Posterior cingulate gyrus (tissue), 11 donors: ENCODE measurements at regions not wholly inside any gene's neighbourhood (a gene's known extent, or its start where the extent isn't known, plus 50 kb on each side); places are given as distances from the start of the nearest gene placed in this dataset.
A peak's percentile ranks its signal among the peaks of the same experiment; 100 is the strongest.

ENCODE experiments used
- DNase-seq, 10 donors: peaks; one replicate each; pipeline versions ENCODE4 v3.0.0 to v3.0.0-alpha.2; 2020 to 2021; ENCODE audit warnings: mixed read lengths in 3 of 10
- intact Hi-C: fragments of 100-400 bp; cut with DNase I; formaldehyde crosslinking; loops from one replicate; pipeline ENCODE4 v1.15.1; 2023

GRCh38 chr6:91704531-91704930, 1117.7 kb upstream of the MAP3K7 start:
- intact Hi-C loops: no loop called here
- no peak for DNase-seq

- DNase-seq: no peak
- intact Hi-C loops: no loop called here
These were observed 1110.3 kb upstream of the MAP3K7 start for GRCh38 chr6:91697010-91697695.

DNA sequence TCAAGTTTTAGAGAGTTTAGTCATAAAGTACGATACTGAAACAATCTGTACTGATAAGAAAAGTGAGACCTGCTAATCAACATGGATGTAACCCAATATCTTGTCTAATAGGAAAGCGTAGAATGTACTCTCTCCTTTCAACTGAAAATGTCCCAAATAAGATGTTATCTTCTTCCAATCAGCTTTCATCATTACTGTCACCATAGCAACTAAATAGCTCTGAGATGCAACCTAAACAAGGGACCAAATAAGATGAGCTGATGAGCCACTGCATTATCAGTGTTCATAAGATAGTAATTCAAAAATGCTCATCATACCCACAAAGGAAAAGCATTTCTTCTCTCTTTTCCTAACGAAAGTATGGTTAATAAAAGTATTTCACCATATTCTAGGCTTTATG, 1108.3 kb upstream of the MAP3K7 start:
- DNase-seq: no peak

GRCh38 chr6:91694016-91694654, 1107.3 kb upstream of the MAP3K7 start:
- DNase-seq: no peak
- intact Hi-C loops: no loop called here

More for the DNA sequence above, 1108.3 kb upstream of the MAP3K7 start:
- intact Hi-C loops: no loop called here

GRCh38 chr6:91691449-91691848, 1104.6 kb upstream of the MAP3K7 start:
- DNase-seq: no peak

DNA sequence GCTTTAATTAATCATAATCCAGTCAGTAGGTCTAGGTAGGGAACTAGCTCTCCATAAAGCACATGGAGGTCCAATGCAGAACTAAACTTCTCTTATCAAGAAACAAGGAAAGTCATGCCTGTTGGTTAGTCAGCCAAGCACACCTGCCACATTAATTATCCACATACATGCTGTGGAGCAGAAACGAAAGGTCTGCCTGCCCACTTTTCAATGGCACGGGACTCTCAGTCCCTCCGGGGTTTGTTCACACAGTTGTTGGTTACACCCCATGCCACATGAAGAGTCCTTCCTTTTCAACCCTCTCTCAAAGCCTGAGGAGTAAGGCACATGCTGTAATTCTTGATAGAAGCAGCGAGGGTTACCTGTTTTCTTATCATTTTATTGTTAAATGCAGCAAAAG, 1096.4 kb upstream of the MAP3K7 start:
- intact Hi-C loops: no loop called here
- DNase-seq: no peak

More at GRCh38 chr6:91691449-91691848, 1104.6 kb upstream of the MAP3K7 start:
- intact Hi-C loops: no loop called here

- intact Hi-C loops: no loop called here
- DNase-seq: peak in 2 of 10 donors; percentile 41 to 47
These were observed 1094.4 kb upstream of the MAP3K7 start for GRCh38 chr6:91681296-91681695.

- DNase-seq: no peak
- intact Hi-C loops: no loop called here
These were observed 1092.0 kb upstream of the MAP3K7 start for GRCh38 chr6:91678679-91679446.

GRCh38 chr6:91672201-91672600, 1085.3 kb upstream of the MAP3K7 start:
- intact Hi-C loops: no loop called here
- DNase-seq: no peak

GRCh38 chr6:91669871-91670268, 1083.0 kb upstream of the MAP3K7 start:
- intact Hi-C loops: no loop called here
- peak in 1 of 10 donors; percentile 44 for DNase-seq

- intact Hi-C loops: no loop called here
- peak; percentile 14 to 90 (median 53) for DNase-seq
These were observed 1082.4 kb upstream of the MAP3K7 start for GRCh38 chr6:91669154-91669870.

DNA sequence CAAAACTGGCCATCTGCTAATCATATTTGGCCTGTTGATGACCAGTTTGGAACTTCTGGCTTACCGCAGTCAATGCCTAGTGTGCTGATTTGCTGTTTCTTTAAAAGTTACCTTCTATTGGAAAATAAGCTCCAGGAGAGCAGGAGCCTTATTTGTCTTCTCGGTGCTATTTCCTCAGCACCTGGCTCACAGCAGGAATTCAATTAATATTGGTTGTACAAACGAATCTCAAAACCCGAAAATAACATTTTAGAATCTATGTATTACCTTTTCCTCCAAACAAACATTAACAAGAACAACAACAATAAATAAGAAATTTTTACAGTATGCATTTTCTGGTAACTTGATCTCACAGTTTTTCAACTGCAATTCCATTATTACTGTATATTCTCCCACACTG, 1080.7 kb upstream of the MAP3K7 start:
- DNase-seq: no peak
- intact Hi-C loops: no loop called here

- no peak for DNase-seq
- intact Hi-C loops: no loop called here
These were observed 1077.6 kb upstream of the MAP3K7 start for GRCh38 chr6:91664327-91664959.

DNA sequence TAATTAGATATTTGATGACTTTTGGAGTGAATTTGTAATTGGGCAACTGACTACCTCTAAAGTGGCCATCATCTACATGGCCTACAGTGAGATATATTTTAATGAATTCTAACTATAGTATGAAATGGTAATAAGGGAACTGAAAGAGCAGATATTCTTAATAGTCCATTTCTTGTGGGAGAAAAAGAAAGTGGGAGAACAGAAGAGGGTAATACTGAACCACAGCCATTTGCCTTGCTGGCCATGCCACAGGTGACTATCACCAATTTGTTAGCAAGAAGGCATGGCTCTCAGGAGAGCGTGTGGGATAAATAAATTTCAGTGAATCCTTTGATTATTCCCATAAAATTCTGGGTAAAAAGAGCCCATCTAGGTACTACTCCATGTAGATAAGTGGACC, 1074.0 kb upstream of the MAP3K7 start:
- intact Hi-C loops: no loop called here
- DNase-seq: no peak

DNA sequence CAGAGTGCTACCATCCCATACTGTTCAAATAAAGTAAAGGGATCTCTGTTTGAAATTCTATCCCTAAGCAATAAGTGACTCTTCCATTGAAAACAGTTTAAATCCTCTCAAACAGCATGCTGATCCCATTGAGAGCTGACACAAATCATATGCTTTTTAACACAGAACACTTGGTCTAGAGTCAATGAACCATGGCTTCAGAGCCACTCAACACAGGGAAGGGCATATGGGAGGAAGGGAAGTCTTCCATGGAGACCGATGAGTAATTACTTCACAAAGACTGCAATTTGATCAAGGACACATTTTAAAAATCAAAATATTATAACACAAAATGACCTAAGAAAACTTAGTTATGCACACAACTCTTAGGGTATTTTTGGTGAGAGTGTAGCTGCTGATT, 1073.0 kb upstream of the MAP3K7 start:
- intact Hi-C loops: no loop called here
- DNase-seq: no peak

DNA sequence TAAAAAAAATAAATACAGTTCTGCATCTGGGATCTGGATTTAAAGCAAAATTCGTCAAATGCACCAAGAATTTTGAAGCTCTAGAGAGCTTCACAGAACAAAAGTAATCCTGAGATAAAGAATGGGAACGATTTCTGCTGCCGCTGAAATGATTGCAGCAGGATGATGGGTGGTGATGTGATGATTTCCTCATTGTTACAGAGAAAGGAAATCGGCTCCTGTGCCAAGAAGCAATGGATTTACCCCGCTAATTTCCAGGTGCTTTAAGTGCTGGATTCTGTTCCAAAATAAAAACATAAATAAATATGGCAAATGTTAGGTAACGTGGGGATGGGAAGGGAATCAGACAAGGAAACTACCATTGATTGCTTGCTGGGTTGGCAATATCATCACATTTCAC, 1067.9 kb upstream of the MAP3K7 start:
- intact Hi-C loops: no loop called here
- no peak for DNase-seq

DNA sequence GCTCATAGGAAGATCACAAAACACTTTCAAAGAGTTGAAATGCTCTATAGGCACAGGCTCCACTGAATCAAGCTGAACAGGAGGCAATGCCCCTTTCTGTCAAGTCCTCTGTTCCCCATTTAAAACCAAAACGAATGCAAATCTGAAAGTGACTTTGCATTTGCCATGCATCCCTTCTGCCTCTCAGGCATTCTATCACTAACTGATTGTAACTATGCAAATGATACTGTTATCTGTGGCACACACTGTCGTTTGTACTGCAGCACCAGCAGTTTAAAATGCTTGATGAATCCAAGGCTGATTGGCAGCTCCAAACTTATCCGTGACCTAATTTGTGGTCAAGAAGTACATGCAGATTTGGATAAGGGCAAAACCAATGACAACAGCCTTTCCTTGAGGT, 1067.5 kb upstream of the MAP3K7 start:
- DNase-seq: no peak
- intact Hi-C loops: no loop called here

GRCh38 chr6:91653895-91654294, 1067.0 kb upstream of the MAP3K7 start:
- DNase-seq: no peak
- intact Hi-C loops: no loop called here

DNA sequence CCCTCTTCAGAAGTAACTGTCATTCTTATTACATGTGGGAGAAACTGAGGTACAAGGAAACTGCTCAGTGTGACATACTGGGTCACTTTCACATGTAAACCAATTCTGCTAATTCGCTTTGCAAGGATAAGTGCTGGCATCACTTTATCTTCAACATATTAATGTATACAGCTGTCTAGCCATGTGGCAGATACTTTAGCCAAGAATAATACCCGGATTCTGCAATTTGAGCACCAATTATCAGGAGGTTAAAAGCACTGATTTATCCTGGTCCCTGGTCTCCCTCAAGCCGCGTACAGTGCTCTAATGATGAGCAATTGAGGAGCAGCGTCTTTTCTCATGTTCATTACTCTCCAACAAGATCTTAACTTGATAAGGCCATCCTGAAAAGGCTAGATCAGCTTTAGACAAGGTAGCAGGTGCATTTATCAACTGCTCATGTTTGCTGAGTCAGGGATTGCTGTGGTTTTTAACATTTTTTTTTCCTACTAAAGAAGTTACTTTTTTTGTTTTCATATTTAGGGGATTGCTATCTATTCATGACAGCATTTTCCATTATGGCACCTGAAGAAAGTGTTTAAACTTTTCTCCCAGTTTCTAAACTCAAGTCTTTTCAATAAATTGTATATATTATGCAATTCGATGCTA, 1066.3 kb upstream of the MAP3K7 start:
- no peak for DNase-seq
- intact Hi-C loops: no loop called here

DNA sequence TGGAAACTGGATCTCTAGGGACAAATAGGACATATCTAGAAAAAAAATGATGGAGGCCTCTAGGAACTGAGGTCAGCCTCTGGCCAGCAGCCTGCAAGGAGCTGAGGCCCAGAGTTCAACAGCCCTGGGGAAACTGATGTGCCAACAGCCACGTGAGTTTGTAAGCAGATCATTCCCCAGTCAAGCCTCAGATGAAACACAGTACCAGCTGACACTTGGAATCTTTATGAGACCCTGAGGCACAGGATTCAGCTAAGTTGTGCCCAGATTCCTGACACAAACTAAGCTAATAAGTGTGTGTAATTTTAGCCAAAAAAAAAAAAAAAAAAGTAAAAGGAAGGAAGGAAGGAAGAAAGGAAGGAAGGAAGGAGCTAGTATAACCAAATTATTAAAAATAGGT, 1059.8 kb upstream of the MAP3K7 start:
- intact Hi-C loops: no loop called here
- DNase-seq: no peak
